Cardiac fibroblast (primary cell): ENCODE measurements at regions not wholly inside any gene's neighbourhood (a gene's known extent, or its start where the extent isn't known, plus 50 kb on each side); places are given as distances from the start of the nearest gene placed in this dataset.

Source experiments
- DNase-seq, 2 donors: peaks; one replicate each; pipeline versions ENCODE4 v3.0.0 to v3.0.0-alpha.2; 2010; ENCODE audit warnings: low read depth in 2 of 2
- H3K4me3 ChIP-seq, 2 donors: replicated peaks in 1 of 2; 1 replicate in 1 of 2; 2 replicates in 1 of 2; pipeline ENCODE4 v1.5.1; 2011; ENCODE audit warnings: low read depth in 2 of 2, low read length in 2 of 2, mild to moderate bottlenecking in 2 of 2, moderate library complexity in 1 of 2
- CTCF ChIP-seq: IDR thresholded peaks from one replicate; pipeline ENCODE4 v1.5.1; 2011; ENCODE audit warnings: low read depth, mild to moderate bottlenecking, low read length, inconsistent platforms

GRCh38 chr4:56235725-56236124 lies 151.6 kb downstream of the AASDH start:
- no peak for TF ChIP-seq CTCF

GRCh38 chr4:56235011-56235410 lies 152.3 kb downstream of the AASDH start:
- no peak for TF ChIP-seq CTCF
- no peak overlapping the region for H3K4me3 ChIP-seq
- DNase-seq, result no peak

More at GRCh38 chr4:56235725-56236124, 151.6 kb downstream of the AASDH start:
- no peak for DNase-seq
- no peak overlapping the region for H3K4me3 ChIP-seq

GRCh38 chr4:56234098-56234497 lies 153.2 kb downstream of the AASDH start:
- no peak for DNase-seq
- no peak overlapping the region for H3K4me3 ChIP-seq
- TF ChIP-seq CTCF, result no peak

DNA sequence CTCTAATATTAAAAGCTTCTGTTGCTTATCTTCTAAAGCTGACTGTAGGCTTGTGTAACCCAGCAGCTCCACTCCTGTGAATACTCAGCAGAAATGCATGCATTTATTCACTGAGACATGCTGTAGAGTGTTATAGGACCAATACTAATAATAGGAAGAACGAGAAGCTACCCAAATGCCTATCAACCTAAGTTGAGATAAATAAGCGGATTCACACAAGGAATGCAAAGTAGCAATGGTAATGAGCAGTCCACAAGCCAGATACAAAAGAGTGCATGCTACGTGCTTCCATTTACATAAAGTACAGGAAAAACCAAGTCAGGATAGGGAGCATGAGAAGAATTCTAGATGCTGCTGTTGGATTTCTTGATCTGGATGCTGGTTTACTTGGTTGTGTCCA lies 155.9 kb downstream of the AASDH start:
- no peak overlapping the region for H3K4me3 ChIP-seq
- DNase-seq, result no peak
- no peak for TF ChIP-seq CTCF

GRCh38 chr4:56229947-56230346 lies 157.3 kb downstream of the AASDH start:
- H3K4me3 ChIP-seq, result no peak overlapping the region
- TF ChIP-seq CTCF, result no peak
- DNase-seq, result no peak

GRCh38 chr4:56227301-56227835 lies 159.9 kb downstream of the AASDH start:
- no peak overlapping the region for H3K4me3 ChIP-seq
- no peak for TF ChIP-seq CTCF
- DNase-seq, result no peak

GRCh38 chr4:56226579-56226978 lies 160.7 kb downstream of the AASDH start:
- no peak for TF ChIP-seq CTCF
- H3K4me3 ChIP-seq, result no peak overlapping the region
- DNase-seq, result no peak
